Astrocyte (in vitro differentiated cells and primary cell): ENCODE measurements at regions not wholly inside any gene's neighbourhood (a gene's known extent, or its start where the extent isn't known, plus 50 kb on each side); places are given as distances from the start of the nearest gene placed in this dataset.
"Not testable (repeated sequence)": the region's sequence is repeated elsewhere in the genome, so short reads cannot be mapped to it uniquely, and the experiment has no call there.

Experiments used
- DNase-seq: peaks from one replicate; pipeline ENCODE4 v3.0.0-alpha.2; 2010; ENCODE audit warnings: low read depth
- FAIRE-seq: peaks from 2 replicates; lab custom pipeline; 2011; peaks lifted over from hg19 to GRCh38; lab: Jason Lieb, UNC
- H2AFZ ChIP-seq: 2 replicates; pipeline ENCODE4 v1.6.0; 2012; ENCODE audit warnings: low read depth, low read length, inconsistent platforms
- H3K27ac ChIP-seq: 2 replicates; pipeline ENCODE4 v1.5.1; 2011; ENCODE audit warnings: low read depth, low read length, inconsistent platforms
- H3K27me3 ChIP-seq: 2 replicates; pipeline ENCODE4 v1.6.0; 2011; ENCODE audit warnings: low read length, inconsistent platforms; ENCODE audit not compliant: insufficient read depth
- H3K36me3 ChIP-seq: 2 replicates; pipeline ENCODE4 v1.5.1; 2011; ENCODE audit warnings: low read length, inconsistent platforms; ENCODE audit not compliant: insufficient read depth
- H3K4me1 ChIP-seq: 2 replicates; pipeline ENCODE4 v1.5.1; 2011; ENCODE audit warnings: low read length, inconsistent platforms; ENCODE audit not compliant: insufficient read depth
- H3K4me2 ChIP-seq: 2 replicates; pipeline ENCODE4 v1.6.0; 2012; ENCODE audit warnings: low read length, inconsistent platforms
- H3K4me3 ChIP-seq: 2 replicates; pipeline ENCODE4 v1.5.1; 2011; ENCODE audit warnings: low read depth, mild to moderate bottlenecking, low read length, inconsistent platforms; ENCODE audit not compliant: insufficient read depth
- H3K79me2 ChIP-seq: 2 replicates; pipeline ENCODE4 v1.6.0; 2012; ENCODE audit warnings: mild to moderate bottlenecking, low read length, inconsistent platforms; ENCODE audit not compliant: insufficient read depth
- H3K9ac ChIP-seq: 2 replicates; pipeline ENCODE4 v1.6.0; 2012; ENCODE audit warnings: mild to moderate bottlenecking, low read length, inconsistent platforms
- H3K9me3 ChIP-seq: 2 replicates; pipeline ENCODE4 v1.5.1; 2012; ENCODE audit warnings: low read depth, mild to moderate bottlenecking, low read length, inconsistent platforms; ENCODE audit not compliant: insufficient read depth
- H4K20me1 ChIP-seq: 2 replicates; pipeline ENCODE4 v1.6.0; 2012; ENCODE audit warnings: low read length, inconsistent platforms; ENCODE audit not compliant: insufficient read depth
- H3K27ac Mint-ChIP-seq: one replicate; pipeline ENCODE4 v1.8.0; 2021; ENCODE audit warnings: mild to moderate bottlenecking, mixed read lengths; ENCODE audit not compliant: unreplicated experiment
- H3K27me3 Mint-ChIP-seq: one replicate; pipeline ENCODE4 v1.8.0; 2021; ENCODE audit warnings: low read depth, mixed read lengths; ENCODE audit not compliant: unreplicated experiment
- H3K36me3 Mint-ChIP-seq: one replicate; pipeline ENCODE4 v1.8.0; 2021; ENCODE audit warnings: low read depth, mixed read lengths; ENCODE audit not compliant: unreplicated experiment
- H3K4me1 Mint-ChIP-seq: one replicate; pipeline ENCODE4 v1.8.0; 2021; ENCODE audit warnings: low read depth, mixed read lengths; ENCODE audit not compliant: unreplicated experiment
- H3K4me3 Mint-ChIP-seq: one replicate; pipeline ENCODE4 v1.8.0; 2021; ENCODE audit warnings: mild to moderate bottlenecking, moderate library complexity, mixed read lengths; ENCODE audit not compliant: unreplicated experiment
- H3K9me3 Mint-ChIP-seq: one replicate; pipeline ENCODE4 v1.8.0; 2021; ENCODE audit warnings: mild to moderate bottlenecking, mixed read lengths; ENCODE audit not compliant: unreplicated experiment
- CTCF ChIP-seq: IDR thresholded peaks from 2 replicates; pipeline ENCODE4 v1.5.1; 2011; ENCODE audit warnings: low read depth, mild to moderate bottlenecking, inconsistent platforms, low read length, moderate library complexity; ENCODE audit not compliant: insufficient read depth
- EZH2 ChIP-seq: IDR thresholded peaks from 2 replicates; pipeline ENCODE4 v1.6.1; 2012; ENCODE audit warnings: mild to moderate bottlenecking, low read length, inconsistent platforms; ENCODE audit not compliant: insufficient read depth

GRCh38 chr19:40940771-40941170 is 50.3 kb upstream of the CYP2B6 start:
- not testable (repeated sequence) for H3K9ac ChIP-seq, H3K4me1 ChIP-seq, H3K9me3 ChIP-seq, H4K20me1 ChIP-seq, H3K27ac Mint-ChIP-seq, H3K27ac ChIP-seq, H3K36me3 Mint-ChIP-seq, FAIRE-seq, H3K4me3 ChIP-seq, H3K4me3 Mint-ChIP-seq, H3K4me2 ChIP-seq, DNase-seq, H3K4me1 Mint-ChIP-seq, H3K27me3 ChIP-seq, H3K79me2 ChIP-seq, H2AFZ ChIP-seq, H3K36me3 ChIP-seq, H3K9me3 Mint-ChIP-seq
- peaks cover 33% of the 10 kb centered on the region for H3K27me3 Mint-ChIP-seq

- not testable (repeated sequence) for H3K9me3 ChIP-seq, H3K27me3 ChIP-seq, H3K9me3 Mint-ChIP-seq, DNase-seq, H2AFZ ChIP-seq, H3K36me3 Mint-ChIP-seq, H3K4me1 Mint-ChIP-seq, FAIRE-seq, H3K4me3 ChIP-seq, H3K27ac ChIP-seq, H3K4me2 ChIP-seq, H3K4me3 Mint-ChIP-seq, H3K27ac Mint-ChIP-seq, H4K20me1 ChIP-seq, H3K79me2 ChIP-seq, H3K9ac ChIP-seq, H3K4me1 ChIP-seq, H3K36me3 ChIP-seq
- H3K27me3 Mint-ChIP-seq: peaks cover 33% of the 10 kb centered on the region
Measured at GRCh38 chr19:40938007-40938406, 53.1 kb upstream of the CYP2B6 start.

GRCh38 chr19:40936755-40937154 is 54.3 kb upstream of the CYP2B6 start:
- no peak overlapping the region for H3K4me2 ChIP-seq
- H3K36me3 ChIP-seq: no peaks in the 10 kb centered on the region
- Mint-ChIP-seq H3K9me3 (peaks cover 2% of the 10 kb centered on the region), H3K36me3 (no peaks in the 10 kb centered on the region), H3K27ac (no peak overlapping the region), H3K4me3 (peak overlapping the region; percentile 2), H3K27me3 (peaks cover 33% of the 10 kb centered on the region), H3K4me1 (no peaks in the 10 kb centered on the region)
- FAIRE-seq (no peak), DNase-seq (no peak)
- no peaks in the 10 kb centered on the region for H3K4me1 ChIP-seq
- no peak overlapping the region for H3K27ac ChIP-seq
- no peaks in the 10 kb centered on the region for H3K27me3 ChIP-seq
- no peaks in the 10 kb centered on the region for H3K79me2 ChIP-seq
- no peaks in the 10 kb centered on the region for H3K9me3 ChIP-seq
- TF ChIP-seq EZH2 (no peak), CTCF (no peak)
- no peak overlapping the region for H3K4me3 ChIP-seq
- H2AFZ ChIP-seq: no peak overlapping the region
- no peaks in the 10 kb centered on the region for H4K20me1 ChIP-seq
- no peak overlapping the region for H3K9ac ChIP-seq

GRCh38 chr19:40933025-40933424 is 51.0 kb upstream of the CYP2A7 start:
- H4K20me1 ChIP-seq: no peaks in the 10 kb centered on the region
- H3K9me3 ChIP-seq: no peaks in the 10 kb centered on the region
- Mint-ChIP-seq H3K27me3 (peaks cover 32% of the 10 kb centered on the region), H3K27ac (no peak overlapping the region), H3K9me3 (peaks cover 2% of the 10 kb centered on the region), H3K36me3 (no peaks in the 10 kb centered on the region), H3K4me1 (no peaks in the 10 kb centered on the region), H3K4me3 (no peak overlapping the region)
- no peak overlapping the region for H3K4me2 ChIP-seq
- H3K27me3 ChIP-seq: no peaks in the 10 kb centered on the region
- H3K9ac ChIP-seq: no peak overlapping the region
- DNase-seq (no peak), FAIRE-seq (no peak)
- no peak for TF ChIP-seq EZH2
- TF ChIP-seq CTCF: no peak
- no peak overlapping the region for H2AFZ ChIP-seq
- no peak overlapping the region for H3K27ac ChIP-seq
- H3K4me1 ChIP-seq: no peaks in the 10 kb centered on the region
- H3K79me2 ChIP-seq: no peaks in the 10 kb centered on the region
- H3K36me3 ChIP-seq: no peaks in the 10 kb centered on the region
- H3K4me3 ChIP-seq: no peak overlapping the region
